ENCODE measurements at regions not wholly inside any gene's neighbourhood (a gene's known extent, or its start where the extent isn't known, plus 50 kb on each side); places are given as distances from the start of the nearest gene placed in this dataset.
"Not testable (repeated sequence)": the region's sequence is repeated elsewhere in the genome, so short reads cannot be mapped to it uniquely, and the experiment has no call there.

DNA sequence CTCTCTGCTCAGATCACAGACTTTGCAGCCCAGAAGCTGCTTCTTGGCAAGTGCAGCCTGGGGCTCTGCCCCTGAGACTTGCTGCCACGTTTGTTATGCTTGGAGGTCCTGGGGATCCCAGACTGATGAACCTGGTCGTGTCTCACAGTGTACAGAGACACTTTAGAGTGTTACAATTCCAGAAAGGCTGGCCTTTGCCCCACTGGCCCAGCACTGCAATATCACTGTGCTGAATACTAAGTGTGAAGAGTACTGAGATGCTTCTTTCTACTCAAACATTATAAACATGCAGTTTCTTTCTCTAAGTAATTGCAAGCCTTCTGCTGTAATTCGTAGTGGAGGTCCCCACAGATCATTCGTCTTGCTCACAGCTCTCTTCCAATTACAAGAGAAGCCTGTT is 133.2 kb downstream of the MAP3K21 start:
- Mint-ChIP-seq H3K9me3 (no peaks in the 10 kb centered on the region), H3K4me3 (no peak overlapping the region), H3K4me1 (no peaks in the 10 kb centered on the region), H3K27ac (no peak overlapping the region), H3K36me3 (no peaks in the 10 kb centered on the region), H3K27me3 (peaks cover 0 to 15% (median 4%) of the 10 kb centered on the region in 5 donors)
- no peak for DNase-seq
- no peak overlapping the region for H3K27ac ChIP-seq (ENCODE audit: low read depth, low read length)
- no peak overlapping the region for H3K4me3 ChIP-seq (ENCODE audit: low read length)
- POLR2A ChIA-PET, result no interaction called here
- no peaks in the 10 kb centered on the region for H3K36me3 ChIP-seq (ENCODE audit: control insufficient read depth in 2 of 3, insufficient read depth in 3 of 3, low read length in 3 of 3)
- ATAC-seq, result no peak
- no peaks in the 10 kb centered on the region for H3K4me1 ChIP-seq (ENCODE audit: control insufficient read depth in 2 of 2, insufficient read depth in 2 of 2, low read length in 2 of 2)
- intact Hi-C loops (cut with micrococcal nuclease), result no loop called here
- CTCF ChIA-PET, result no interaction called here
- no peaks in the 10 kb centered on the region for H3K9me3 ChIP-seq (ENCODE audit: control insufficient read depth in 2 of 3, low read length in 3 of 3)
- H3K27me3 ChIP-seq (ENCODE audit: control insufficient read depth in 2 of 2, insufficient read depth in 2 of 2, low read length in 2 of 2), result no peaks in the 10 kb centered on the region

DNA sequence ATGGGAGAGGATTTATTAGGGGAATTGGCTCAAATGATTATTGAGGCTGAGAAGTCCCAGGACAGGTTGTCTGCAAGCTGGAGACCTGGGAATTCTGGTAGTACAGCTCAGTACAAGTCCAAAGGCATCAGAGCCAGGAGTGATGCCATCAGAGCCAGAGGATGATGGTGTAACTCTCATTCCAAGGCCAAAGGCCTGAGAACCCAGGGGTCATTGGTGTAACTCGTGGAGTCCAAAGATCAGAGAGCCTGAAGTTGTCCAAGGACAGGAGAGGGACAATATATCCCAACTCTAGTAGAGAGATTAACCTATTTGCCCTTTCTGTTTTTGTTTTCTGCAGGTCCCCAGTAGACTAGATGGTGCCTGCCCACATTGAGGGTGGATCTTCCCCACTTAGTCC is 134.3 kb downstream of the MAP3K21 start:
- POLR2A ChIA-PET, result no interaction called here
- no peaks in the 10 kb centered on the region for H3K9me3 ChIP-seq (ENCODE audit: control insufficient read depth in 2 of 3, low read length in 3 of 3)
- CTCF ChIA-PET, result no interaction called here
- H3K27ac ChIP-seq (ENCODE audit: low read depth, low read length), result no peak overlapping the region
- H3K4me1 ChIP-seq (ENCODE audit: control insufficient read depth in 2 of 2, insufficient read depth in 2 of 2, low read length in 2 of 2), result no peaks in the 10 kb centered on the region
- Mint-ChIP-seq H3K27me3 (peaks cover 0 to 13% (median 4%) of the 10 kb centered on the region in 5 donors), H3K4me3 (no peak overlapping the region), H3K4me1 (no peaks in the 10 kb centered on the region), H3K36me3 (no peaks in the 10 kb centered on the region), H3K9me3 (no peaks in the 10 kb centered on the region), H3K27ac (no peak overlapping the region)
- ATAC-seq (no peak), DNase-seq (no peak)
- no peaks in the 10 kb centered on the region for H3K36me3 ChIP-seq (ENCODE audit: control insufficient read depth in 2 of 3, insufficient read depth in 3 of 3, low read length in 3 of 3)
- intact Hi-C loops (cut with micrococcal nuclease), result no loop called here
- H3K4me3 ChIP-seq (ENCODE audit: low read length), result no peak overlapping the region
- H3K27me3 ChIP-seq (ENCODE audit: control insufficient read depth in 2 of 2, insufficient read depth in 2 of 2, low read length in 2 of 2), result no peaks in the 10 kb centered on the region

DNA sequence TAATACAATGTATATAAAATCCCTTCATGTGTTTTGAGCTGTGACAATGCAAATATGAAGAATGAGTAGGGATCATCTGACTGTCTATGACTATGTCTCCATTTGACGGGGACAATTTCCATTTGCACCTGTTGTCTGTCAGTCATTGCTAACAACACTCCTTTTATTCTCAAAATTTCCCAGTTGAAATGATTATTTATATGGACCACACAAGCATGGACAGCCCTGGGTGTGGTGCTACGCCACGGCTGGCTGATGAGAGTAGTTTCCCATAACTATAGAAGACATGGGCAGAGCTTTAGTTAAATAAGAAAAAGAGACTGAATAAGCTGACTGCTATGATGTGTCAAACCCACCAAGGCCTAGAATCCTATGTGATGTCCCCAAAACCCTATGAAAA is 135.8 kb downstream of the MAP3K21 start:
- H3K4me1 ChIP-seq (ENCODE audit: control insufficient read depth in 2 of 2, insufficient read depth in 2 of 2, low read length in 2 of 2), result no peaks in the 10 kb centered on the region
- Mint-ChIP-seq H3K27me3 (peaks cover 0 to 13% (median 4%) of the 10 kb centered on the region in 5 donors), H3K4me3 (no peak overlapping the region), H3K27ac (no peak overlapping the region), H3K4me1 (no peaks in the 10 kb centered on the region), H3K9me3 (no peaks in the 10 kb centered on the region), H3K36me3 (no peaks in the 10 kb centered on the region)
- ChIA-PET CTCF (no interaction called here), POLR2A (no interaction called here)
- no peaks in the 10 kb centered on the region for H3K36me3 ChIP-seq (ENCODE audit: control insufficient read depth in 2 of 3, insufficient read depth in 3 of 3, low read length in 3 of 3)
- no peaks in the 10 kb centered on the region for H3K27me3 ChIP-seq (ENCODE audit: control insufficient read depth in 2 of 2, insufficient read depth in 2 of 2, low read length in 2 of 2)
- DNase-seq, result no peak
- H3K4me3 ChIP-seq (ENCODE audit: low read length), result no peak overlapping the region
- intact Hi-C loops (cut with micrococcal nuclease), result no loop called here
- no peak for ATAC-seq
- no peak overlapping the region for H3K27ac ChIP-seq (ENCODE audit: low read depth, low read length)
- no peaks in the 10 kb centered on the region for H3K9me3 ChIP-seq (ENCODE audit: control insufficient read depth in 2 of 3, low read length in 3 of 3)

DNA sequence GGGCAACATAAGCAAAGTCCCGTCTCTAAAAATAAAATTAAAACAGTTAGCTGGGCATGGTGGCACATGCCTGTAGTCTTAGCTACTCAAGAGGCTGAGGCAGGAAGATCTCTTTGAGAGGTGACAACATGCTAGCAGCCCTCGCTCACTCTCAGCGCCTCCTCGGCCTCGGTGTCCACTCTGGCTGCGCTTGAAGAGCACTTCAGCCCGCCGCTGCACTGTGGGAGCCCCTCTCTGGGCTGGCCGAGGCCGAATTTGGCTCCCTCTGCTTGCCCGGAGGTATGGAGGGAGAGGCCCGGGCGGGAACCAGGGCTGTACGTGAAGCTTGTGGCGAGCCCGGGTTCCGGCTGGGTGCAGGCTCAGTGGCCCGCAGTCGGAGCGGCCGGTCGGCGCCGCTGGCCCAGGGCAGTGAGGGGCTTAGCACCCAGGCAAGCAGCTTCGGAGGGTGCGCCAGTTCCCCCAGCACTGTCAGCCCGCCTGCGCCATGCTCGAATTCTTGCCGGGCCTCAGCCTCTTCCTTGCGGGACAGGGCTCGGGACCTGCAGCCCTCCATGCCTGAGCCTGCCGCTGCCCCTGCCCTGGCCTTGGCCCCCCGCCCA is 138.3 kb downstream of the MAP3K21 start:
- intact Hi-C loops (cut with micrococcal nuclease), result no loop called here
- Mint-ChIP-seq H3K4me1 (no peaks in the 10 kb centered on the region), H3K27ac (no peak overlapping the region), H3K4me3 (no peak overlapping the region), H3K9me3 (no peaks in the 10 kb centered on the region), H3K27me3 (peaks cover 0 to 10% (median 0%) of the 10 kb centered on the region in 5 donors), H3K36me3 (no peaks in the 10 kb centered on the region)
- H3K27ac ChIP-seq (ENCODE audit: low read depth, low read length), result no peak overlapping the region
- DNase-seq, result no peak
- H3K4me1 ChIP-seq (ENCODE audit: control insufficient read depth in 2 of 2, insufficient read depth in 2 of 2, low read length in 2 of 2), result no peaks in the 10 kb centered on the region
- POLR2A ChIA-PET, result no interaction called here
- H3K27me3 ChIP-seq (ENCODE audit: control insufficient read depth in 2 of 2, insufficient read depth in 2 of 2, low read length in 2 of 2), result no peaks in the 10 kb centered on the region
- no peaks in the 10 kb centered on the region for H3K9me3 ChIP-seq (ENCODE audit: control insufficient read depth in 2 of 3, low read length in 3 of 3)
- H3K4me3 ChIP-seq (ENCODE audit: low read length), result no peak overlapping the region
- CTCF ChIA-PET, result no interaction called here
- no peak for ATAC-seq
- H3K36me3 ChIP-seq (ENCODE audit: control insufficient read depth in 2 of 3, insufficient read depth in 3 of 3, low read length in 3 of 3), result no peaks in the 10 kb centered on the region

DNA sequence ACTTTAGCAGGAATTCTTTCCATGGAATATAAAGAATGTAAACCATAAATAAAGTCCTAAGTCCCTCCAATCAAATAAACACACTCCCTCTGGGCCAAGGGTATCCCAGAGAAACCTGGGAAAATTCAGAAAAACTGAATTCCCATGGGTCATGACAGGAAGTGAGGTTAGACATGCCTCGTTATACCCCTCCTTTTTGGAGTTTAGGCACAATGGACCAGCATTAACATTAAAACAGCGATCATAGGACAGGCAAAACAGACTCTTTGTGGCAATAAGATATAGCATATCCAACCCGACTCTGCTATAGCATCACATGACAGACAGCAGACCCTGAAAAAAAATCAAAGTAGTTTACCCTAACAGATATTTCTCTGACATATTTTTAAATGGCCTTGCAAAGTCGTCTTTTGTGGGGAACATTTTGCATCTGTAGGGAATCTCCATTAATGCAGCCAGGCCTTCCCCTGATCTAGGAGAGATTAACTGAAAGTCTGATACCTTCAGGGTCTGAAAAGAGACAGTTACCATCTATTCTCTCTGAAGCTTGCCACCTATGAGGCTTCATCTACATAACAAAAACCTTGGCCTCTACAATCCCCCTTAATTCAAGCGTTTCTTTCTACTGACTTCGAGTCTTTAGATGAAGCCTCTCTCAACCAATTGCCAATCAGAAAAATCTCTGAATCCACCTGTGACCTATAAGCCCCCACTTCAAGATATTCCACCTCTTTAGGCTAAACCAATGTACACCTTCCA is 143.0 kb upstream of the KCNK1 start:
- intact Hi-C loops (cut with micrococcal nuclease), result no loop called here
- no peak overlapping the region for H3K4me3 Mint-ChIP-seq
- no peaks in the 10 kb centered on the region for H3K4me1 Mint-ChIP-seq
- POLR2A ChIA-PET, result no interaction called here
- DNase-seq (no peak), ATAC-seq (no peak)
- H3K27me3 ChIP-seq (ENCODE audit: control insufficient read depth in 2 of 2, insufficient read depth in 2 of 2, low read length in 2 of 2), result no peaks in the 10 kb centered on the region
- no peaks in the 10 kb centered on the region for H3K36me3 ChIP-seq (ENCODE audit: control insufficient read depth in 2 of 3, insufficient read depth in 3 of 3, low read length in 3 of 3)
- H3K4me3 ChIP-seq (ENCODE audit: low read length), result no peak overlapping the region
- no peaks in the 10 kb centered on the region for H3K4me1 ChIP-seq (ENCODE audit: control insufficient read depth in 2 of 2, insufficient read depth in 2 of 2, low read length in 2 of 2)
- CTCF ChIA-PET, result no interaction called here
- H3K27me3 Mint-ChIP-seq, result peaks cover 3 to 15% (median 10%) of the 10 kb centered on the region in 5 donors
- H3K27ac Mint-ChIP-seq, result peak overlapping the region in 1 of 9 donors; percentile 51
- H3K27ac ChIP-seq (ENCODE audit: low read depth, low read length), result no peak overlapping the region
- H3K36me3 Mint-ChIP-seq, result no peaks in the 10 kb centered on the region
- H3K9me3 ChIP-seq (ENCODE audit: control insufficient read depth in 2 of 3, low read length in 3 of 3), result no peaks in the 10 kb centered on the region
- H3K9me3 Mint-ChIP-seq, result peaks cover 0 to 7% (median 0%) of the 10 kb centered on the region in 11 donors

DNA sequence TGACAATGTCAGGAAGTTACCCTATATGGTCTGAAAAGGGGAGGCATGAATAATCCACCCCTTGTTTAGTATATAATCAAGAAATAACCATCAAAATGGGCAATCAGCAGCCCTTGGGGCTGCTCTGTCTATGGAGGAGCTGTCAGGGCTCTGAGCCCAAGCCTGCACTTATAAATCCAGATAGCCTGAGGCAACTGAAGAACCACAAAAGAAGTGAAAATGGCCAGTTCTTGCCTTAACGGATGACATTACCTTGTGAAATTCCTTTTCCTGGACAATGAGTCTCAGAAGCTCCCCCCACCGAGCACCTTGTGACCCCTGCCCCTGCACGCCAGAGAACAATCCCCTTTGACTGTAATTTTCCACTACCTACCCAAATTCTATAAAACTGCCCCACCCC is 142.1 kb upstream of the KCNK1 start:
- H3K36me3 Mint-ChIP-seq, ATAC-seq: not testable (repeated sequence)

DNA sequence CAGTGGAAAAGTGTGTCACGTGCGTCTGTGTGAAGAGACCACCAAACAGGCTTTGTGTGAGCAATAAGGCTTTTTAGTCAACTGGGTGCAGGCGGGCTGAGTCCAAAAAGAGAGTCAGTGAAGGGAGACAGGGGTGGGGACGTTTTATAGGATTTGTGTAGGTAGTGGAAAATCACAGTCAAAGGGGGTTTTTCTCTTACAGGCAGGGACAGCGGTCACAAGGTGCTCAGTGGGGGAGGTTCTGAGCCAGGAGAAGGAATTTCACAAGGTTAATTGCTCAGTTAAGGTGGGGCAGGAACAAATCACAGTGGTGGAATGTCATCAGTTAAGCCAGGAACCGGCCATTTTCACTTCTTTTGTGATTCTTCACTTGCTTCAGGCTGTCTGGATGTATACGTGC is 141.1 kb upstream of the KCNK1 start:
- H3K27me3 ChIP-seq (ENCODE audit: control insufficient read depth in 2 of 2, insufficient read depth in 2 of 2, low read length in 2 of 2); H3K4me3 ChIP-seq (ENCODE audit: low read length); intact Hi-C loops (cut with micrococcal nuclease); H3K36me3 Mint-ChIP-seq; H3K9me3 ChIP-seq (ENCODE audit: control insufficient read depth in 2 of 3, low read length in 3 of 3); DNase-seq; H3K36me3 ChIP-seq (ENCODE audit: control insufficient read depth in 2 of 3, insufficient read depth in 3 of 3, low read length in 3 of 3); H3K4me3 Mint-ChIP-seq; H3K4me1 Mint-ChIP-seq; POLR2A ChIA-PET; H3K27ac Mint-ChIP-seq; H3K9me3 Mint-ChIP-seq; H3K4me1 ChIP-seq (ENCODE audit: control insufficient read depth in 2 of 2, insufficient read depth in 2 of 2, low read length in 2 of 2); H3K27ac ChIP-seq (ENCODE audit: low read depth, low read length); ATAC-seq; CTCF ChIA-PET: not testable (repeated sequence)
- H3K27me3 Mint-ChIP-seq, result peaks cover 9 to 21% (median 15%) of the 10 kb centered on the region in 5 donors

More for the DNA sequence above, 142.1 kb upstream of the KCNK1 start:
- H3K36me3 ChIP-seq (ENCODE audit: control insufficient read depth in 2 of 3, insufficient read depth in 3 of 3, low read length in 3 of 3); H3K4me1 ChIP-seq (ENCODE audit: control insufficient read depth in 2 of 2, insufficient read depth in 2 of 2, low read length in 2 of 2); POLR2A ChIA-PET; DNase-seq; H3K4me3 ChIP-seq (ENCODE audit: low read length); intact Hi-C loops (cut with micrococcal nuclease); H3K27me3 ChIP-seq (ENCODE audit: control insufficient read depth in 2 of 2, insufficient read depth in 2 of 2, low read length in 2 of 2); H3K4me1 Mint-ChIP-seq; H3K27ac ChIP-seq (ENCODE audit: low read depth, low read length); H3K9me3 Mint-ChIP-seq; H3K27ac Mint-ChIP-seq; H3K4me3 Mint-ChIP-seq; CTCF ChIA-PET; H3K9me3 ChIP-seq (ENCODE audit: control insufficient read depth in 2 of 3, low read length in 3 of 3): not testable (repeated sequence)
- peaks cover 5 to 16% (median 14%) of the 10 kb centered on the region in 5 donors for H3K27me3 Mint-ChIP-seq
